ENCODE measurements at regions not wholly inside any gene's neighbourhood (a gene's known extent, or its start where the extent isn't known, plus 50 kb on each side); places are given as distances from the start of the nearest gene placed in this dataset.

DNA sequence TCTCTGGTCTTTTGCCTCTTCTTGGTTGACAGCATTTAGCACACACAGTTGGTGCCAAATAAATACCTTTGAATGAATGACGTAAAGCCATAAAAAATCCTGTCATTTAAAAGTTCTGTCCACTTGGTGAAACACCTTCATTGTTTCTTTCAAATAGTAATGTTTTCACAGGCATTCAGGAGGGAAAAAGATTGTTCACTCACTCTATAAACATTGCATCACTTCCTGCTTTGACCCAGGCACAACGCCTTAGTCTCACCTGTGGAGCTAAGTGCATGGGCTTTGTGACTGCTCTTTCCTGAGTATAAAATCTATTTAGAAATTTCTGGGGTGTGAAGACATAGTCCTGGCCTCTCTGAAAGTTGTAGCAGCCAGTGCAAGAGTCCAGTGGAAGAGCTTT lies 88.9 kb upstream of the CXCL14 start:
- H3K27ac ChIP-seq = no peak overlapping the region
- no peak overlapping the region for H3K4me3 ChIP-seq
- no peaks in the 10 kb centered on the region for H3K4me1 ChIP-seq
- DNase-seq = no peak
- H3K27me3 ChIP-seq = no peaks in the 10 kb centered on the region
- H3K36me3 ChIP-seq = no peaks in the 10 kb centered on the region
- TF ChIP-seq POLR2A (IDR thresholded peaks at IDR 0.05) = no peak
- TF ChIP-seq, protein P1, sequence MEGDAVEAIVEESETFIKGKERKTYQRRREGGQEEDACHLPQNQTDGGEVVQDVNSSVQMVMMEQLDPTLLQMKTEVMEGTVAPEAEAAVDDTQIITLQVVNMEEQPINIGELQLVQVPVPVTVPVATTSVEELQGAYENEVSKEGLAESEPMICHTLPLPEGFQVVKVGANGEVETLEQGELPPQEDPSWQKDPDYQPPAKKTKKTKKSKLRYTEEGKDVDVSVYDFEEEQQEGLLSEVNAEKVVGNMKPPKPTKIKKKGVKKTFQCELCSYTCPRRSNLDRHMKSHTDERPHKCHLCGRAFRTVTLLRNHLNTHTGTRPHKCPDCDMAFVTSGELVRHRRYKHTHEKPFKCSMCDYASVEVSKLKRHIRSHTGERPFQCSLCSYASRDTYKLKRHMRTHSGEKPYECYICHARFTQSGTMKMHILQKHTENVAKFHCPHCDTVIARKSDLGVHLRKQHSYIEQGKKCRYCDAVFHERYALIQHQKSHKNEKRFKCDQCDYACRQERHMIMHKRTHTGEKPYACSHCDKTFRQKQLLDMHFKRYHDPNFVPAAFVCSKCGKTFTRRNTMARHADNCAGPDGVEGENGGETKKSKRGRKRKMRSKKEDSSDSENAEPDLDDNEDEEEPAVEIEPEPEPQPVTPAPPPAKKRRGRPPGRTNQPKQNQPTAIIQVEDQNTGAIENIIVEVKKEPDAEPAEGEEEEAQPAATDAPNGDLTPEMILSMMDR (IDR thresholded peaks at IDR 0.05) = no peak
- H3K9me3 ChIP-seq = no peaks in the 10 kb centered on the region

DNA sequence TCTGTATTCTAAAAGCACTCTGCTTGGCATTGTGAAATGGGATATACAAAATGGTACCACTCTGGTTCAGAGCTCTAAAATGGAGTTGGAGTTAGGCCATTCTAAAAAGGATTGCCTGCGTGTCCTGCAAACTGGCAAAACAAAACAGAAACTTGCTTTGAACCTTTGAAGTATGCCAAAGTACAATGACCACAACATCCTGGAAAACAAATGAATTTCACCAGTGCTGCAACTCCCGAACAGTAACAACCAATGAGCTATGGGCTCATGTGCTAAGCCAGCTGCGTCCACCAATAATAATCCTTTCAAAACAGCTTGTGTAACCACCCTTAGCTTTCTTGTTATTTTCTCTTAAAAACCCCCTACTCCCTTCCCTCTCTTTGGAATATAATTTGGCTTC lies 88.4 kb upstream of the CXCL14 start:
- H3K4me3 ChIP-seq = no peak overlapping the region
- H3K27ac ChIP-seq = no peak overlapping the region
- DNase-seq = no peak
- H3K9me3 ChIP-seq = no peaks in the 10 kb centered on the region
- TF ChIP-seq, protein P1 (IDR thresholded peaks at IDR 0.05) = no peak
- TF ChIP-seq POLR2A (IDR thresholded peaks at IDR 0.05) = no peak
- no peaks in the 10 kb centered on the region for H3K27me3 ChIP-seq
- no peaks in the 10 kb centered on the region for H3K4me1 ChIP-seq
- H3K36me3 ChIP-seq = no peaks in the 10 kb centered on the region

DNA sequence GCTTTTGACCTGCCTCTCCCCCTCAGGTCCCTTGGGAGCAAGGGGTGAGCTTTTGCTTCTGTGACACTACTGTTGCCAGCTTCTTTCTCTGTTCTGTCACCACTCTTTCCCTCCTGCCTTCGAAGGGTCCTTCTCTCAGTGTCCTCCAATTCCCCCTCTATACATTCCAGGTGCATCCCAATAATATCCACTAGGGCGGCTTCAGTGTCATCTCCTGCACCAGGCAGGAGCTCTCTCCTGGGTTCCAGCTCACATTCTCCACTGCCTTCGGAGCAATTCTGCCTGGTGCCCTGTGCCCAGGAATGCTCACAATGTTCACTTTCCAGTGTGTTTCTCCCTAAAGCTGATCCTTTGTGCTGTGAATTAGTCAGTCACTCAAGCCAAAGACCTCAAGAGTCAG lies 83.9 kb upstream of the CXCL14 start:
- H3K36me3 ChIP-seq = no peaks in the 10 kb centered on the region
- H3K27ac ChIP-seq = no peak overlapping the region
- no peak for TF ChIP-seq POLR2A (IDR thresholded peaks at IDR 0.05)
- TF ChIP-seq, protein P1 (IDR thresholded peaks at IDR 0.05) = no peak
- no peak for DNase-seq
- H3K4me1 ChIP-seq = no peaks in the 10 kb centered on the region
- H3K27me3 ChIP-seq = no peaks in the 10 kb centered on the region
- H3K4me3 ChIP-seq = no peak overlapping the region
- no peaks in the 10 kb centered on the region for H3K9me3 ChIP-seq

DNA sequence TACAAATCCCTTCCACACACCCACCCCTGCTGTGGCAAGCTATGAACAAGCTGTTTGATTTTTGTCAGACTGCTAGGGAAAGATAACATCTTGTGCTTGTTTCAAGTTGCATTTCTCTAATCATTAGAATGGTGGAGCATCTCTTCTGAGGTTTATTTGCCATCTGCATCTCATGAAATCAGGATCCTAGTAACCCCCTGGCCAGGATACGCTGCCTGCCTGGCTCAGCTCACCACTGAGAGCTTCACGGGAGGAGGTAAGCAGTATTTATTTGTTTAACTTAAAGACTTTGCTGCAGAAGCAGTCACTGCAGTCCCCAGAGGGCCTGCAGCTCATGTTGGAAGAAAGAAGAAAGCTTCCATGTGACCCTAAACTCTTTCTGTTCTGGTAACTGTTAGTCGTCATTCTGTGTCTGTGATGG lies 83.3 kb upstream of the CXCL14 start:
- Histone ChIP-seq H3K27ac (no peak overlapping the region), H3K4me3 (no peak overlapping the region), H3K27me3 (no peaks in the 10 kb centered on the region), H3K4me1 (no peaks in the 10 kb centered on the region), H3K9me3 (no peaks in the 10 kb centered on the region), H3K36me3 (no peaks in the 10 kb centered on the region)
- no peak for DNase-seq
- TF ChIP-seq, protein P1 (IDR thresholded peaks at IDR 0.05) = no peak
- TF ChIP-seq POLR2A (IDR thresholded peaks at IDR 0.05) = no peak

DNA sequence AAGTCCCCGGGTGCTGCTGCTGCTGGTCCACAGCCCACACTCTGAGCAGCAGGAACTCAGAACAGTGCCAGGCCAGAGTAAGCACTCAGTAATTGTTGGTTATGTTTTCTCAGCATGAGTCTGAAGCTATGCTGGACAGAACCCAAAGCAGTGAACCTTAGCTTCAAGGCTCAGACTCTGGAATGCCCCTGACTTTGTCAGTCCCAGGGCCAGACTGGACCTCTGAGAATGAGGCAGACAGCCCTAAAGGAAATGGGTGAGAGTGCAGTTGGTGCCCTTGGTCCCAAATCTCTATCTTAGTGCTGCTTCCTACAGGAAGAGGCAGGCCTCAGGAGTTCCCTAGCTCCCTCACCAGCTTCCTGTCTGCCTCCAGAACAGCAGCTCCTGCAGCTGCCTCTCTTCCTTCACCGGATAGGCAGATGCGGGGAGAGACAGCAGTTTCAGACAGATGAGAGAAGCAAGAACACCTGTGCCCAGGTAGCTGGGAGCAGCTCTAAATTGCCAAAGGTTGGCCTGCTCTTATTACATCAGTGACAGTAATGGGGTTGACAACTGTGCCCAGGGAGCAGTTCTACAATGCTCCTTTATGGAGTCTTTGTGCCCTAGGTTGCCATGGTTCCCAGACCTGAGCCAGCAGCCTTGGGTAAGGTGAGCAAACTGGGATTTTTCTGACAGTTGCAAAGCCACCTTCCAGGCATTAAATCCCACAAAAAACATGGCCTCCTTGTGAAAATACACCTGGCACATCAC lies 82.2 kb upstream of the CXCL14 start:
- H3K4me1 ChIP-seq = no peaks in the 10 kb centered on the region
- no peaks in the 10 kb centered on the region for H3K36me3 ChIP-seq
- H3K9me3 ChIP-seq = no peaks in the 10 kb centered on the region
- TF ChIP-seq POLR2A (IDR thresholded peaks at IDR 0.05) = no peak
- TF ChIP-seq, protein P1 (IDR thresholded peaks at IDR 0.05) = no peak
- no peak for DNase-seq
- no peak overlapping the region for H3K4me3 ChIP-seq
- H3K27ac ChIP-seq = no peak overlapping the region
- no peaks in the 10 kb centered on the region for H3K27me3 ChIP-seq
